Transverse colon (tissue), 4 donors: ENCODE measurements at regions not wholly inside any gene's neighbourhood (a gene's known extent, or its start where the extent isn't known, plus 50 kb on each side); places are given as distances from the start of the nearest gene placed in this dataset.

Source experiments
- DNase-seq: peaks from one replicate; pipeline ENCODE4 v3.0.0-alpha.2; 2019
- H3K27ac ChIP-seq, 4 donors: fragments of 200-600 bp; sonication (generic); 2 replicates each; pipeline ENCODE4 v1.5.1; 2016 to 2018; ENCODE audit warnings: inconsistent platforms in 4 of 4
- H3K27me3 ChIP-seq: fragments of 200-600 bp; sonication (generic); 2 replicates; pipeline ENCODE4 v1.5.1; 2017; ENCODE audit warnings: inconsistent platforms
- H3K36me3 ChIP-seq, 4 donors: fragments of 200-600 bp; sonication (generic); 2 replicates each; pipeline ENCODE4 v1.5.1; 2017 to 2019; ENCODE audit warnings: inconsistent platforms in 4 of 4
- H3K4me1 ChIP-seq, 4 donors: fragments of 200-600 bp; sonication (generic); 2 replicates each; pipeline ENCODE4 v1.5.1; 2017 to 2020; ENCODE audit warnings: inconsistent platforms in 4 of 4
- H3K4me3 ChIP-seq, 4 donors: fragments of 200-600 bp; sonication (generic); 1 replicate in 1 of 4; 2 replicates in 3 of 4; pipeline versions ENCODE4 v1.5.1 to v1.6.1; 2017 to 2019; ENCODE audit warnings: inconsistent platforms in 4 of 4
- H3K9me3 ChIP-seq, 2 donors: fragments of 200-600 bp; sonication (generic); 2 replicates each; pipeline ENCODE4 v1.5.1; 2017 to 2019; ENCODE audit warnings: inconsistent platforms in 2 of 2
- EP300 ChIP-seq: sonication (generic); formaldehyde crosslinking; IDR thresholded peaks from one replicate; pipeline ENCODE4 v1.6.1; 2017; ENCODE audit warnings: antibody characterized with exemption, low read depth
- POLR2A ChIP-seq: fragments of 450-650 bp; IDR thresholded peaks from one replicate; pipeline ENCODE4 v1.6.1; 2016; ENCODE audit warnings: antibody characterized with exemption, mild to moderate bottlenecking, moderate library complexity
- POLR2AphosphoS5 ChIP-seq, 3 donors: sonication (generic); formaldehyde crosslinking; IDR thresholded peaks; one replicate each; pipeline ENCODE4 v1.6.1; 2016; ENCODE audit warnings: antibody characterized with exemption in 3 of 3
- WGBS, 2 donors: methylation state at CpG; one replicate each; pipeline ENCODE4 v1.1.5; 2018; ENCODE audit warnings: low coverage in 1 of 2; 5-methylcytosine and 5-hydroxymethylcytosine counted together
- in situ Hi-C, 4 donors: fragments of 200-750 bp; cut with MboI; loops; one replicate each; pipeline versions ENCODE4 v1.15.0 to v1.15.1; 2017; ENCODE audit warnings: low sequenced_read_pairs in 3 of 4, low pct_ligation_motif_present in 1 of 4, low pct_unique_long_range_greater_than_20kb in 1 of 4
- intact Hi-C: fragments of 100-400 bp; cut with DNase I; formaldehyde crosslinking; loops from one replicate; pipeline ENCODE4 v1.15.1; 2023; ENCODE audit warnings: low total_unique reads
- TF ChIP-seq, protein P1 (sequence below), 5 experiments: fragments of 200-600 bp in 3 of 5; fragments of 450-650 bp in 2 of 5; sonication (generic) in 3 of 5; IDR thresholded peaks; 1 replicate in 2 of 5; 2 replicates in 3 of 5; pipeline ENCODE4 v1.5.1; 2016 to 2017; ENCODE audit warnings: antibody characterized with exemption in 5 of 5, inconsistent platforms in 3 of 5, mild to moderate bottlenecking in 2 of 5, moderate library complexity in 1 of 5

DNA sequence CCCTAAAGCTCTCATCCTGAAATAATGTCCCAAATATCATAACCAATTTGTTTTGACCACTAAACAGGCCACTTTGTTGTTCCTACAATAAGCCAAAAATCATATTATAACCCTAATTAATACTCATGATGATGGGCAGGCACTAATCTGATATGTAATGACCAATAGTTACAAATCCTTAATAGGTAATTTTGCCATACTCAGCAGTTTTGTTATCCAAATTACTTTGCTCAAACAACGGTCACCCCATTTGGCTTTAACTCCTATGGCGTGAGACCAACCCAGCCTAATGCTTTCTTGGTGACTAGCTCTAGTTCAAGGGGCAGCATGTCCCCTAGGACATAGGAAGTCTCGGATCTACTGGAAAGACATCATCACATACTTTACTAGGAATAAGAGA is 123.2 kb upstream of the ID4 start:
- no peak overlapping the region for H3K27ac ChIP-seq
- no peaks in the 10 kb centered on the region for H3K4me1 ChIP-seq
- H3K27me3 ChIP-seq: no peaks in the 10 kb centered on the region
- intact Hi-C loops: loop anchor here (1.0 kb wide), 1 partner anchor 22 kb away; no protein-coding TSS in a partner anchor
- H3K36me3 ChIP-seq: no peaks in the 10 kb centered on the region
- no peak overlapping the region for H3K4me3 ChIP-seq
- no peaks in the 10 kb centered on the region for H3K9me3 ChIP-seq
- in situ Hi-C loops: no loop called here
- no peak for TF ChIP-seq POLR2A
- TF ChIP-seq POLR2AphosphoS5 (IDR thresholded peaks at IDR 0.05): no peak
- no peak for TF ChIP-seq EP300
- TF ChIP-seq, protein P1, sequence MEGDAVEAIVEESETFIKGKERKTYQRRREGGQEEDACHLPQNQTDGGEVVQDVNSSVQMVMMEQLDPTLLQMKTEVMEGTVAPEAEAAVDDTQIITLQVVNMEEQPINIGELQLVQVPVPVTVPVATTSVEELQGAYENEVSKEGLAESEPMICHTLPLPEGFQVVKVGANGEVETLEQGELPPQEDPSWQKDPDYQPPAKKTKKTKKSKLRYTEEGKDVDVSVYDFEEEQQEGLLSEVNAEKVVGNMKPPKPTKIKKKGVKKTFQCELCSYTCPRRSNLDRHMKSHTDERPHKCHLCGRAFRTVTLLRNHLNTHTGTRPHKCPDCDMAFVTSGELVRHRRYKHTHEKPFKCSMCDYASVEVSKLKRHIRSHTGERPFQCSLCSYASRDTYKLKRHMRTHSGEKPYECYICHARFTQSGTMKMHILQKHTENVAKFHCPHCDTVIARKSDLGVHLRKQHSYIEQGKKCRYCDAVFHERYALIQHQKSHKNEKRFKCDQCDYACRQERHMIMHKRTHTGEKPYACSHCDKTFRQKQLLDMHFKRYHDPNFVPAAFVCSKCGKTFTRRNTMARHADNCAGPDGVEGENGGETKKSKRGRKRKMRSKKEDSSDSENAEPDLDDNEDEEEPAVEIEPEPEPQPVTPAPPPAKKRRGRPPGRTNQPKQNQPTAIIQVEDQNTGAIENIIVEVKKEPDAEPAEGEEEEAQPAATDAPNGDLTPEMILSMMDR (IDR thresholded peaks at IDR 0.05): no peak
- 79 to 92% methylated on average over 3 of the region's 3 CpGs for WGBS, 2 donors
- DNase-seq: no peak

DNA sequence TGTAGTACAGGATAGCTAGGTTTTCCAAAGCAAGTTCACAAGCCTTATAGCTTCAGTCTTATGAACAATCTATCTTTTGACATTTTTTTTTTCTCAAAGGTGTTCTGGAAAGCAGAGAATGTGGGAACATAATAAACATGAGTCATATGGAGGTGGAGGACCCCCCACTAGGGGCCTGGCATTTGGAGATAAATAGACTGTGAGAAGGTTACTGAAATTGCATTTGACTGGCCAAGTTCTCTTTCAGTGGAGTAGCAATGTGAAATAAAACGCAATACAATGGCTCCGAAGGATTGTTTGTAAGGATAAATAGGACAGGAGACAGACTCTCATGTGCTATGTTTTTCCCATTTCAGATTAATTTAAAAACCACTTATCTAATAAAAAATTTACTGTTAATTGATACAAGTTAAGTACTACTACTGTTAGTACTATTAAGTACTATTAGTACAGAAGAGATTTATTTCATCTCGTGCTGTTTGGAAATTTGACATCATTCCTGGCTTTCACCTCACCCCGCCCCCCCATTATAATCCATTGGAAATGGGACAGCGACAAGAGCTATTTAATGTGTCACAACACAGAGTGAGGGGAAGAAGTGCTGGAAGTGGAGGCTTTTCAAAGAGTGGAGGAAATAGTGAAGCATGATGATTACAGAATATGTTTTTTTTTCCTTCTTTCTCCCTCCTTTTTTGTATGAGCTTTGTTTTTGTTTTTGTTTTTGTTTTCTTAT is 122.6 kb upstream of the ID4 start:
- Histone ChIP-seq H3K4me3 (no peak overlapping the region), H3K36me3 (no peaks in the 10 kb centered on the region), H3K27me3 (no peaks in the 10 kb centered on the region), H3K4me1 (no peaks in the 10 kb centered on the region), H3K27ac (no peak overlapping the region), H3K9me3 (no peaks in the 10 kb centered on the region)
- TF ChIP-seq EP300: no peak
- TF ChIP-seq, protein P1 (IDR thresholded peaks at IDR 0.05): no peak
- no peak for TF ChIP-seq POLR2AphosphoS5 (IDR thresholded peaks at IDR 0.05)
- TF ChIP-seq POLR2A: no peak
- DNase-seq: no peak
- in situ Hi-C loops: no loop called here
- intact Hi-C loops: loop anchor here (1.0 kb wide), 1 partner anchor 22 kb away; no protein-coding TSS in a partner anchor
- WGBS, 2 donors: 69 to 71% methylated on average over 5 of the region's 5 CpGs

DNA sequence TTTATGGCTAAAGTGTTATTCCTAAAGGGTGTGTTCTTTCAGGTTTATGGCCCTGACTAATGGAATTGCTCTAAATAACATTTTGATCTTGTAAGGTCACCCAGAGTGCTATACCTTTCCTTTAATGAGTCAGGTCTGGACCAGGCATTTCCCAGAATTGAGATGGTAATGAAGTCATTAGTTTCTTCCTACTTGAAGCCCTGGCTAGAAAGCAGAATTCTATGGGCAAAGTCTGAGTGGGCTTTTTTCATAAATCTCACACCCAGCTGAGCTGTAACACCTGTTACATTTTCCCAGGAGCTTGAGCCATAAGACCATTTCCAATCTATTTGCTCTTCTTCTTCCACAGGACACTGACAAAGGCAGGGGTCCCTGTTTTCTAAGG is 122.0 kb upstream of the ID4 start:
- no peaks in the 10 kb centered on the region for H3K9me3 ChIP-seq
- H3K27me3 ChIP-seq: no peaks in the 10 kb centered on the region
- H3K4me1 ChIP-seq: no peaks in the 10 kb centered on the region
- intact Hi-C loops: no loop called here
- TF ChIP-seq EP300 (no peak), POLR2A (no peak), POLR2AphosphoS5 (IDR thresholded peaks at IDR 0.05) (no peak)
- TF ChIP-seq, protein P1 (IDR thresholded peaks at IDR 0.05): no peak
- in situ Hi-C loops: no loop called here
- no peak for DNase-seq
- no peak overlapping the region for H3K4me3 ChIP-seq
- no peak overlapping the region for H3K27ac ChIP-seq
- H3K36me3 ChIP-seq: no peaks in the 10 kb centered on the region

DNA sequence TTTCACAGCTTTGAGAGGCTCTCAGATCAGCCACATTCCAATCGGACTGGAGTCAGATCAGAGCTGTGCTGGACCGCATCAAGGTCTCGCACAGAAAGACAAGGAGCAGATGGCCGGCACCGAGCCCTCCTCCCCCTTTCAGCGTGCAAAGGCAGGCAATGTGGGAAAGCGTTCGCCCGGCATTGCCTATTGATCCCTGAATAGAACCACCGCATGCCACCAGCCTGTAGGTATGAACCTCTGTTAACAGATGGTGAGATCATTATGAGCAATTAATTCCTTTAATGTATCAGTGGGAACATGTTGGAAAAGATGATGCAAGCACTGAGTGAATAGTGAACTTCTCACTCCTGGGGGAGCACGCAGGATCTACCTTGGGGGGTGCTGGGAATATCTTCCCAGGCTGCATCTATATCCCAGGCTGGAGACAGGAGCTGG is 117.5 kb upstream of the ID4 start:
- 59 to 71% methylated on average over 9 to 11 of the region's 11 CpGs for WGBS, 2 donors
- intact Hi-C loops: no loop called here
- Histone ChIP-seq H3K4me1 (no peaks in the 10 kb centered on the region), H3K27ac (no peak overlapping the region), H3K9me3 (no peaks in the 10 kb centered on the region), H3K36me3 (no peaks in the 10 kb centered on the region), H3K27me3 (no peaks in the 10 kb centered on the region), H3K4me3 (no peak overlapping the region)
- no peak for DNase-seq
- in situ Hi-C loops: no loop called here
- TF ChIP-seq POLR2AphosphoS5 (IDR thresholded peaks at IDR 0.05) (no peak), POLR2A (no peak), EP300 (no peak)
- TF ChIP-seq, protein P1 (IDR thresholded peaks at IDR 0.05): no peak
